HepG2 (cell line): ENCODE measurements at regions not wholly inside any gene's neighbourhood (a gene's known extent, or its start where the extent isn't known, plus 50 kb on each side); places are given as distances from the start of the nearest gene placed in this dataset.

Experiments used
- ATAC-seq: fragments of 200-7000 bp; cut with Tn5 transposase; 3 replicates; pipeline ENCODE4 v1.9.1; 2020; ENCODE audit warnings: mild to moderate bottlenecking, moderate library complexity
- BruUV-seq: library from RNA; stranded (reverse); fragments of 400-500 nt; replicated peaks from 2 replicates; lab custom pipeline; 2021; lab: Mats Ljungman, UMichigan
- CTCF ChIA-PET: fragments of 300-600 bp; formaldehyde crosslinking; extraction: SDS; loops from one replicate; lab custom pipeline; 2021; ENCODE audit warnings: low total read pairs, inconsistent platforms, low intra/inter-chr PET ratio; lab: Yijun Ruan, JAX
- POLR2A ChIA-PET: fragments of 350-600 bp; sonication (Branson Sonifier 250); formaldehyde crosslinking; loops from one replicate; lab custom pipeline; 2020; ENCODE audit warnings: antibody characterized with exemption, inconsistent platforms; lab: Yijun Ruan, JAX
- DNase-seq: peaks from one replicate; pipeline ENCODE4 v3.0.0-alpha.2; 2015; ENCODE audit warnings: low spot score
- FAIRE-seq: peaks from 3 replicates; lab custom pipeline; 2011; peaks lifted over from hg19 to GRCh38; lab: Jason Lieb, UNC
- H2AFZ ChIP-seq: one replicate; pipeline ENCODE4 v1.6.1; 2011; ENCODE audit warnings: low read length, inconsistent platforms
- H3K27ac ChIP-seq: fragments of 300-600 bp; 3 replicates; pipeline ENCODE4 v1.8.0; 2011; ENCODE audit warnings: mixed run types, mild to moderate bottlenecking, mixed read lengths, low read length, inconsistent platforms; ENCODE audit not compliant: insufficient read depth; ENCODE audit errors: extremely low read length
- H3K27me3 ChIP-seq, 2 experiments: fragments of 200-600 bp in 1 of 2; 2 replicates in 1 of 2; 3 replicates in 1 of 2; pipeline versions ENCODE4 v1.6.0 to v1.8.0; 2011; ENCODE audit warnings: low read length in 2 of 2, mild to moderate bottlenecking in 2 of 2, moderate library complexity in 2 of 2, inconsistent platforms in 1 of 2; ENCODE audit not compliant: insufficient read depth in 2 of 2, control insufficient read depth in 1 of 2
- H3K36me3 ChIP-seq, 2 experiments: fragments of 200-600 bp in 1 of 2; replicated peaks in 1 of 2; 2 replicates in 1 of 2; 3 replicates in 1 of 2; pipeline versions ENCODE4 v1.5.1 to v1.8.0; 2011; ENCODE audit warnings: low read length in 2 of 2, inconsistent platforms in 1 of 2; ENCODE audit not compliant: insufficient read depth in 2 of 2, control insufficient read depth in 1 of 2
- H3K4me1 ChIP-seq: 2 replicates; pipeline ENCODE4 v1.5.1; 2012; ENCODE audit warnings: low read length, inconsistent platforms; ENCODE audit not compliant: insufficient read depth
- H3K4me2 ChIP-seq: 2 replicates; pipeline ENCODE4 v1.6.0; 2011; ENCODE audit warnings: low read depth, low read length, inconsistent platforms
- H3K4me3 ChIP-seq, 3 experiments: fragments of 200-600 bp in 1 of 3; sonication (generic), shearing (Covaris generic) in 1 of 3; replicated peaks in 1 of 3; 2 replicates each; pipeline ENCODE4 v1.5.1; 2011 to 2016; ENCODE audit warnings: low read length in 3 of 3, inconsistent platforms in 2 of 3, low read depth in 2 of 3, mild to moderate bottlenecking in 2 of 3, control low read depth in 1 of 3, mixed read lengths in 1 of 3; ENCODE audit not compliant: insufficient read depth in 1 of 3
- H3K79me2 ChIP-seq: one replicate; pipeline ENCODE4 v1.6.1; 2011; ENCODE audit warnings: low read length, inconsistent platforms; ENCODE audit not compliant: insufficient read depth
- H3K9ac ChIP-seq: 2 replicates; pipeline ENCODE4 v1.6.0; 2011; ENCODE audit warnings: mild to moderate bottlenecking, low read depth, low read length, inconsistent platforms; ENCODE audit not compliant: insufficient read depth
- H3K9me3 ChIP-seq: 2 replicates; pipeline ENCODE4 v1.5.1; 2012; ENCODE audit warnings: mild to moderate bottlenecking, low read length
- H4K20me1 ChIP-seq: 2 replicates; pipeline ENCODE4 v1.6.0; 2011; ENCODE audit warnings: inconsistent platforms, mild to moderate bottlenecking, low read length, moderate library complexity; ENCODE audit not compliant: insufficient read depth
- ZNF678 ChIP-seq: sonication (generic); formaldehyde crosslinking; IDR thresholded peaks from 2 replicates; pipeline ENCODE4 v1.4.0; 2020; ENCODE audit warnings: mild to moderate bottlenecking, missing genetic modification reagents
- WGBS: methylation state at CpG from one replicate; pipeline ENCODE4 v1.1.6; 2017; ENCODE audit warnings: low lambda C conversion rate; 5-methylcytosine and 5-hydroxymethylcytosine counted together
- in situ Hi-C: cut with HindIII; loops from 2 replicates; pipeline ENCODE4 v1.10.0; 2017; ENCODE audit warnings: low pct_unique_long_range_greater_than_20kb; ENCODE audit not compliant: extremely low pct_ligation_motif_present
- intact Hi-C: fragments of 100-400 bp; cut with micrococcal nuclease; formaldehyde crosslinking; loops from one replicate; pipeline ENCODE4 v1.10.0; 2022; ENCODE audit not compliant: unreplicated experiment
- TF ChIP-seq, protein P1 (sequence below): sonication (generic); formaldehyde crosslinking; IDR thresholded peaks from 2 replicates; pipeline ENCODE4 v1.9.0; 2021; ENCODE audit warnings: mild to moderate bottlenecking, missing genetic modification reagents

DNA sequence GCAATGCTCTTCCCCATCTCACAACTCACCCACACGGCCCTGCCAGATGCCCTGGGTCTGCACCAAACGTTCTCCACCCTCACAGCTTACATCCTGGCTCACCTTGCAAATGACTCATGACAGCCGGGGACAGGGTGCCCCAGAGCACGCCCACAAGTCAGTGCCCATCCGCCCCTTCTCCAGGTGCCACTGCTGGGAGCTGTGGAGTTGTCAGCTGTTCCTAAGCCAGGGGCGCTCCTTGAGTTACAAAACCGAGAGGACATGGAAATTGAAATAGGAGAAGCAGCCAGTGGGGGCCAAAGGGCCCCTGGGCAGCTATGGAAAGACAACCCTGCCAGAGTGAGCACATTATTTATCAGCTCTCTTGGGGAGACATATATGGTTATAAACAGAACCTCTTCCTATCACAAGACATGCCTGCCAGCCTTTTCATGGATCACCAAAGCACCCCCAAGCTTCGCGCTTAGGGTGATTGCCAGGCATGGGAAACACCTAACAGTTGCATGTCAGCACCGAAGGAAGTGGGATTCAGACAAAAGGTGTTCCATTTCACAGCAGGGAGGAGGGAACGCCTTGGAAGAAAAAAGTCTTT lies 236.8 kb downstream of the LY86 start:
- Histone ChIP-seq H2AFZ (no peak overlapping the region), H3K4me3 (no peak overlapping the region), H4K20me1 (no peaks in the 10 kb centered on the region), H3K4me1 (peaks cover 9% of the 10 kb centered on the region; the same call in 1 of the 2 replicates), H3K9ac (no peak overlapping the region), H3K4me2 (no peak overlapping the region), H3K27ac (no peak overlapping the region), H3K27me3 (peaks cover 0 to 8% of the 10 kb centered on the region in 2 experiments; a peak in 1 of 5 replicates), H3K79me2 (no peaks in the 10 kb centered on the region), H3K36me3 (no peaks in the 10 kb centered on the region), H3K9me3 (no peaks in the 10 kb centered on the region)
- intact Hi-C loops = no loop called here
- TF ChIP-seq, protein P1, sequence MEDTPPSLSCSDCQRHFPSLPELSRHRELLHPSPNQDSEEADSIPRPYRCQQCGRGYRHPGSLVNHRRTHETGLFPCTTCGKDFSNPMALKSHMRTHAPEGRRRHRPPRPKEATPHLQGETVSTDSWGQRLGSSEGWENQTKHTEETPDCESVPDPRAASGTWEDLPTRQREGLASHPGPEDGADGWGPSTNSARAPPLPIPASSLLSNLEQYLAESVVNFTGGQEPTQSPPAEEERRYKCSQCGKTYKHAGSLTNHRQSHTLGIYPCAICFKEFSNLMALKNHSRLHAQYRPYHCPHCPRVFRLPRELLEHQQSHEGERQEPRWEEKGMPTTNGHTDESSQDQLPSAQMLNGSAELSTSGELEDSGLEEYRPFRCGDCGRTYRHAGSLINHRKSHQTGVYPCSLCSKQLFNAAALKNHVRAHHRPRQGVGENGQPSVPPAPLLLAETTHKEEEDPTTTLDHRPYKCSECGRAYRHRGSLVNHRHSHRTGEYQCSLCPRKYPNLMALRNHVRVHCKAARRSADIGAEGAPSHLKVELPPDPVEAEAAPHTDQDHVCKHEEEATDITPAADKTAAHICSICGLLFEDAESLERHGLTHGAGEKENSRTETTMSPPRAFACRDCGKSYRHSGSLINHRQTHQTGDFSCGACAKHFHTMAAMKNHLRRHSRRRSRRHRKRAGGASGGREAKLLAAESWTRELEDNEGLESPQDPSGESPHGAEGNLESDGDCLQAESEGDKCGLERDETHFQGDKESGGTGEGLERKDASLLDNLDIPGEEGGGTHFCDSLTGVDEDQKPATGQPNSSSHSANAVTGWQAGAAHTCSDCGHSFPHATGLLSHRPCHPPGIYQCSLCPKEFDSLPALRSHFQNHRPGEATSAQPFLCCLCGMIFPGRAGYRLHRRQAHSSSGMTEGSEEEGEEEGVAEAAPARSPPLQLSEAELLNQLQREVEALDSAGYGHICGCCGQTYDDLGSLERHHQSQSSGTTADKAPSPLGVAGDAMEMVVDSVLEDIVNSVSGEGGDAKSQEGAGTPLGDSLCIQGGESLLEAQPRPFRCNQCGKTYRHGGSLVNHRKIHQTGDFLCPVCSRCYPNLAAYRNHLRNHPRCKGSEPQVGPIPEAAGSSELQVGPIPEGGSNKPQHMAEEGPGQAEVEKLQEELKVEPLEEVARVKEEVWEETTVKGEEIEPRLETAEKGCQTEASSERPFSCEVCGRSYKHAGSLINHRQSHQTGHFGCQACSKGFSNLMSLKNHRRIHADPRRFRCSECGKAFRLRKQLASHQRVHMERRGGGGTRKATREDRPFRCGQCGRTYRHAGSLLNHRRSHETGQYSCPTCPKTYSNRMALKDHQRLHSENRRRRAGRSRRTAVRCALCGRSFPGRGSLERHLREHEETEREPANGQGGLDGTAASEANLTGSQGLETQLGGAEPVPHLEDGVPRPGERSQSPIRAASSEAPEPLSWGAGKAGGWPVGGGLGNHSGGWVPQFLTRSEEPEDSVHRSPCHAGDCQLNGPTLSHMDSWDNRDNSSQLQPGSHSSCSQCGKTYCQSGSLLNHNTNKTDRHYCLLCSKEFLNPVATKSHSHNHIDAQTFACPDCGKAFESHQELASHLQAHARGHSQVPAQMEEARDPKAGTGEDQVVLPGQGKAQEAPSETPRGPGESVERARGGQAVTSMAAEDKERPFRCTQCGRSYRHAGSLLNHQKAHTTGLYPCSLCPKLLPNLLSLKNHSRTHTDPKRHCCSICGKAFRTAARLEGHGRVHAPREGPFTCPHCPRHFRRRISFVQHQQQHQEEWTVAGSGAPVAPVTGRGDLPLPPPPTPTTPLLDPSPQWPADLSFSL (CRISPR knock-in tag) = no peak
- no peak for TF ChIP-seq ZNF678 (CRISPR knock-in tag)
- ChIA-PET CTCF (no interaction called here), POLR2A (no interaction called here)
- no peak for ATAC-seq
- no peak for DNase-seq
- 37% methylated on average over 11 of the region's 11 CpGs for WGBS
- FAIRE-seq = no peak
- in situ Hi-C loops = no loop called here
- no TSS peak for BruUV-seq
